ENCODE measurements at regions not wholly inside any gene's neighbourhood (a gene's known extent, or its start where the extent isn't known, plus 50 kb on each side); places are given as distances from the start of the nearest gene placed in this dataset.

DNA sequence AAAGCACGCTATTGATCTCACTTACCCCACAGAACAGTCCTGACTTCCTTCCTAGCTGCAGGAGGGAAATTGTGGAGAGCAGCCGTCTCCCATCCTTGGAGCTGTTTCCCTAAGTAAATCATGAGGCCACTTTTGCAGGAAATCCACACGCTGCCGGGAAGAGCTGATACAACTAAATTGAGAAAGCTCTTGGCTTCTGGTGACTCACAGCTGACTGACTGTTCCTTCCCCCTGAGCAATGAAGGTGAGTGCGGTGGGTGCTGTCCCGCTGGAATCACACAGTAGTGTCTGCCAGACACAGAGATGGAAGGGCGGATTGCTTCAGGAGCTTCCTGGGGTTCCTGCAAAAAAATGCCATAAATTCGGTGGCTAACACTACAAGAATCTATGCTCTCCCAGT, 268.9 kb downstream of the ASMT start:
- no peak overlapping the region for H4K8ac ChIP-seq (ENCODE audit: extremely low read depth, insufficient read depth, low read length)
- no peak for FAIRE-seq
- no peak for DNase-seq (ENCODE audit: low read depth in 1 of 2, low spot score in 2 of 2)
- H3K56ac ChIP-seq (replicated peaks; ENCODE audit: insufficient read length, low read depth, low read length): no peak overlapping the region
- H3K14ac ChIP-seq (ENCODE audit: insufficient read length): no peak overlapping the region
- 75% methylated on average over 8 of the region's 8 CpGs; no CpG with 5 or more reads in 1 of the 2 experiments for WGBS, 2 experiments (ENCODE audit: extremely low coverage in 1 of 2, insufficient coverage in 1 of 2, insufficient read length in 1 of 2, insufficient replicate concordance in 2 of 2, low coverage in 1 of 2, low lambda C conversion rate in 2 of 2, missing lambda C conversion rate in 1 of 2)
- H3K4me3 ChIP-seq (ENCODE audit: extremely low read depth in 1 of 4, insufficient read depth in 2 of 4, low read depth in 3 of 4, low read length in 4 of 4): no peak overlapping the region
- H3K9ac ChIP-seq (replicated peaks in 1 of 4; ENCODE audit: extremely low read depth in 1 of 4, low read depth in 3 of 4, low read length in 3 of 4): no peak overlapping the region
- no peaks in the 10 kb centered on the region for H3K4me1 ChIP-seq (replicated peaks in 1 of 4; ENCODE audit: control insufficient read depth in 3 of 4, insufficient read depth in 4 of 4, low read length in 3 of 4)
- no peak overlapping the region for H3K4ac ChIP-seq (replicated peaks; ENCODE audit: insufficient read length, low read depth, low read length)
- ChIA-PET POLR2A (ENCODE audit: partially characterized antibody) (no interaction called here), CTCF (ENCODE audit: partially characterized antibody) (no interaction called here)
- H3K23ac ChIP-seq (ENCODE audit: insufficient read length): no peak overlapping the region
- H3K79me1 ChIP-seq (ENCODE audit: low read depth, low read length): no peaks in the 10 kb centered on the region
- no peaks in the 10 kb centered on the region for H4K20me1 ChIP-seq (replicated peaks in 1 of 2; ENCODE audit: control insufficient read depth in 1 of 2, insufficient read depth in 2 of 2, low read length in 2 of 2)
- H3K23me2 ChIP-seq (ENCODE audit: low read depth, low read length): no peaks in the 10 kb centered on the region
- no peak overlapping the region for H3K4me2 ChIP-seq (ENCODE audit: insufficient read depth in 1 of 2, low read depth in 2 of 2, low read length in 2 of 2)
- no peak overlapping the region for H3K27ac ChIP-seq (ENCODE audit: low read depth, low read length)
- H2BK20ac ChIP-seq (ENCODE audit: low read length): 0 out of 2 replicates have a peak overlapping the region, but pooled peaks have one; percentile 48
- TF ChIP-seq GTF2F1 (IDR thresholded peaks at IDR 0.05; ENCODE audit: borderline replicate concordance, low read depth, low read length) (no peak), RXRA (IDR thresholded peaks at IDR 0.05; ENCODE audit: insufficient read depth, low read depth, low read length) (no peak), CTBP2 (IDR thresholded peaks at IDR 0.05; ENCODE audit: borderline replicate concordance, insufficient read depth, insufficient read length, low read length) (no peak), TEAD4 (IDR thresholded peaks at IDR 0.05; ENCODE audit: low read depth, low read length) (no peak), ASH2L (IDR thresholded peaks at IDR 0.05; ENCODE audit: low read length) (no peak), KDM5A (IDR thresholded peaks at IDR 0.05; ENCODE audit: low read length) (no peak), BRCA1 (IDR thresholded peaks at IDR 0.05; ENCODE audit: low read depth, low read length) (no peak), YY1 (IDR thresholded peaks at IDR 0.05; ENCODE audit: low read depth, low read length) (no peak), SIX5 (IDR thresholded peaks at IDR 0.05; ENCODE audit: low read depth, low read length) (no peak), RBBP5 (IDR thresholded peaks at IDR 0.05; ENCODE audit: borderline replicate concordance, low read depth, low read length) (no peak), SUZ12 (IDR thresholded peaks at IDR 0.05; ENCODE audit: low read length) (no peak)
- no peak overlapping the region for H2BK15ac ChIP-seq (ENCODE audit: low read length)
- H2BK120ac ChIP-seq (replicated peaks; ENCODE audit: low read depth, low read length): no peak overlapping the region
- H3K9me3 ChIP-seq (ENCODE audit: insufficient read depth in 2 of 2, low read depth in 1 of 2, low read length in 1 of 2): peaks cover 3% of the 10 kb centered on the region in 2 experiments; a peak in 1 of 4 replicates
- no peak overlapping the region; the same call in 1 of the 2 replicates for H3K18ac ChIP-seq (ENCODE audit: extremely low read depth, low read length)
- H2BK12ac ChIP-seq (ENCODE audit: low read depth, low read length): 0 out of 2 replicates have a peak overlapping the region, but pooled peaks have one; percentile 43
- H3K79me2 ChIP-seq (ENCODE audit: control insufficient read depth in 1 of 2, insufficient read depth in 2 of 2, low read length in 2 of 2): no peaks in the 10 kb centered on the region
- H3K36me3 ChIP-seq (ENCODE audit: control insufficient read depth in 2 of 4, insufficient read depth in 4 of 4, low read length in 3 of 4): no peaks in the 10 kb centered on the region
- H4K5ac ChIP-seq (ENCODE audit: insufficient read length, low read depth, low read length): no peak overlapping the region
- no peak overlapping the region for H2BK5ac ChIP-seq (ENCODE audit: low read depth, low read length)
- no peaks in the 10 kb centered on the region for H3K27me3 ChIP-seq (replicated peaks in 1 of 4; ENCODE audit: control insufficient read depth in 3 of 4, extremely low read depth in 1 of 4, insufficient read depth in 3 of 4, low read length in 3 of 4)
- no peak overlapping the region for H4K91ac ChIP-seq (replicated peaks; ENCODE audit: insufficient read length, low read length)
- H2AK5ac ChIP-seq (ENCODE audit: low read depth, low read length): no peak overlapping the region
- no peak overlapping the region for H2AFZ ChIP-seq (ENCODE audit: low read length)

Measured in H1 (cell line).